ENCODE measurements at regions not wholly inside any gene's neighbourhood (a gene's known extent, or its start where the extent isn't known, plus 50 kb on each side); places are given as distances from the start of the nearest gene placed in this dataset.

DNA sequence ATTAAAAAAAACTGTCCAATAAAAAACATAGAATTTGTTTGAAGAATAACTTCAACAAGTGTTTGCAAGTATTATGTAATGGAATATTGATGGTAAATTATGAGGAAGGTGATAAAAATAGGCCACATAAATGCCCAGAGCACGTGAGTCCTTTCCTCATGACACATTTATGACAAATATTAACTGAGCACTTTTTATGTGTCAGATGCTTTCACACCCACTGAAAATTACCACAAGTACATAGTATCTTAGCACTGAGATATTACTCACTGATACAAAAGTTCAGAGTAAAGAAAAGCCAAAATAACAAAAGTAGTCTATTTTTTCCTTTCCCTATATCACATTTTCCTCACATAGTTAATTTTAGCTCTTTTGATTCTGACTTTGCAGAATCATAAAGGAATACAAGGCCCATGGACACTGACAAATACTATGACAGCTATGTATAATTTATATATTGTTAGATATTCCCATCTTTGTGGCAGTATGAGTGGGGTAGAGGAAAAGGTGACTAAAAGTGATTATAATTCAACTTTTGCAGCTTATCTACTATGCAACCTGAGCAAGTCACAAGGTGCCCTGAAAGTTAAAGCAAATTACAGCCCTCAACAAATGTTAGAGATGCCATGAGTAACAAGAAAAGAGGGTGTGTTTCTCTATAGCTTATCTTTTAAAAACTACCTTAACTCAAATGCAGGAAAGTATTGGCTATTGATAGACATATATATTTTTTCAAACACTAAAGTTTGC, 80.7 kb downstream of the RBMY1D start:
- DNase-seq (ENCODE audit: low spot score) (no peak), ATAC-seq (ENCODE audit: low read depth) (no peak)
- Histone ChIP-seq H3K27me3 (ENCODE audit: insufficient read depth, poor library complexity, severe bottlenecking) (peaks cover 2% of the 10 kb centered on the region), H3K36me3 (ENCODE audit: low read depth) (no peaks in the 10 kb centered on the region), H3K9me3 (ENCODE audit: severe bottlenecking) (no peaks in the 10 kb centered on the region), H3K27ac (ENCODE audit: poor library complexity, severe bottlenecking) (no peak overlapping the region), H3K4me1 (ENCODE audit: insufficient read depth, poor library complexity, severe bottlenecking) (no peaks in the 10 kb centered on the region), H3K4me3 (ENCODE audit: severe bottlenecking) (no peak overlapping the region)
- TF ChIP-seq, protein P1, sequence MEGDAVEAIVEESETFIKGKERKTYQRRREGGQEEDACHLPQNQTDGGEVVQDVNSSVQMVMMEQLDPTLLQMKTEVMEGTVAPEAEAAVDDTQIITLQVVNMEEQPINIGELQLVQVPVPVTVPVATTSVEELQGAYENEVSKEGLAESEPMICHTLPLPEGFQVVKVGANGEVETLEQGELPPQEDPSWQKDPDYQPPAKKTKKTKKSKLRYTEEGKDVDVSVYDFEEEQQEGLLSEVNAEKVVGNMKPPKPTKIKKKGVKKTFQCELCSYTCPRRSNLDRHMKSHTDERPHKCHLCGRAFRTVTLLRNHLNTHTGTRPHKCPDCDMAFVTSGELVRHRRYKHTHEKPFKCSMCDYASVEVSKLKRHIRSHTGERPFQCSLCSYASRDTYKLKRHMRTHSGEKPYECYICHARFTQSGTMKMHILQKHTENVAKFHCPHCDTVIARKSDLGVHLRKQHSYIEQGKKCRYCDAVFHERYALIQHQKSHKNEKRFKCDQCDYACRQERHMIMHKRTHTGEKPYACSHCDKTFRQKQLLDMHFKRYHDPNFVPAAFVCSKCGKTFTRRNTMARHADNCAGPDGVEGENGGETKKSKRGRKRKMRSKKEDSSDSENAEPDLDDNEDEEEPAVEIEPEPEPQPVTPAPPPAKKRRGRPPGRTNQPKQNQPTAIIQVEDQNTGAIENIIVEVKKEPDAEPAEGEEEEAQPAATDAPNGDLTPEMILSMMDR (IDR thresholded peaks at IDR 0.05; ENCODE audit: poor library complexity, severe bottlenecking) = no peak

DNA sequence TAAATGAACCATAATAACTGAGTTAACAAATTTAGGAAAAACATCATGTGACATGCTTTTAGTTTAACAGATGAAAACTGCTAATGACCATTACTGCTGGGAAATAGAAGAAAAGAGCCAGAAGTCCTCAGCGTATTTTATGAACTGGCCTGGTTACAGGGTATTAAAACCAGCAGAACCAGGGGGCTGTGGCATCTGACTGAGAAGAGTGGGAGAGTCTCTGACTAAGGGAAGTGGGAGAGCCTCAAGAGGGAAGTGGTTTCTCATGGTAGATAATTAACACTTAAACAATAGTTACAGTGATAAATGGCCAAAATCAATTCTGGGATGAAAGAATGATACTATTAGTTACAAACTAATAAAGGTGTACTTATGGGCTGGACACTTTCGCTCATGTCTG, 79.8 kb downstream of the RBMY1D start:
- TF ChIP-seq, protein P1 (IDR thresholded peaks at IDR 0.05; ENCODE audit: poor library complexity, severe bottlenecking) = no peak
- H3K36me3 ChIP-seq (ENCODE audit: low read depth) = no peaks in the 10 kb centered on the region
- no peak for ATAC-seq (ENCODE audit: low read depth)

GRCh38 chrY:21821881-21822280, 72.4 kb downstream of the RBMY1D start:
- H3K9me3 ChIP-seq (ENCODE audit: severe bottlenecking) = no peaks in the 10 kb centered on the region
- TF ChIP-seq, protein P1 (IDR thresholded peaks at IDR 0.05; ENCODE audit: poor library complexity, severe bottlenecking) = no peak
- H3K27ac ChIP-seq (ENCODE audit: poor library complexity, severe bottlenecking) = no peak overlapping the region
- no peaks in the 10 kb centered on the region for H3K4me1 ChIP-seq (ENCODE audit: insufficient read depth, poor library complexity, severe bottlenecking)
- H3K4me3 ChIP-seq (ENCODE audit: severe bottlenecking) = no peak overlapping the region
- H3K36me3 ChIP-seq (ENCODE audit: low read depth) = no peaks in the 10 kb centered on the region
- no peak for DNase-seq (ENCODE audit: low spot score)
- no peak for ATAC-seq (ENCODE audit: low read depth)
- no peaks in the 10 kb centered on the region for H3K27me3 ChIP-seq (ENCODE audit: insufficient read depth, poor library complexity, severe bottlenecking)

More for the DNA sequence above, 79.8 kb downstream of the RBMY1D start:
- DNase-seq (ENCODE audit: low spot score) = no peak
- no peak overlapping the region for H3K27ac ChIP-seq (ENCODE audit: poor library complexity, severe bottlenecking)
- H3K4me3 ChIP-seq (ENCODE audit: severe bottlenecking) = no peak overlapping the region
- H3K4me1 ChIP-seq (ENCODE audit: insufficient read depth, poor library complexity, severe bottlenecking) = no peaks in the 10 kb centered on the region
- H3K27me3 ChIP-seq (ENCODE audit: insufficient read depth, poor library complexity, severe bottlenecking) = peaks cover 2% of the 10 kb centered on the region
- H3K9me3 ChIP-seq (ENCODE audit: severe bottlenecking) = no peaks in the 10 kb centered on the region

DNA sequence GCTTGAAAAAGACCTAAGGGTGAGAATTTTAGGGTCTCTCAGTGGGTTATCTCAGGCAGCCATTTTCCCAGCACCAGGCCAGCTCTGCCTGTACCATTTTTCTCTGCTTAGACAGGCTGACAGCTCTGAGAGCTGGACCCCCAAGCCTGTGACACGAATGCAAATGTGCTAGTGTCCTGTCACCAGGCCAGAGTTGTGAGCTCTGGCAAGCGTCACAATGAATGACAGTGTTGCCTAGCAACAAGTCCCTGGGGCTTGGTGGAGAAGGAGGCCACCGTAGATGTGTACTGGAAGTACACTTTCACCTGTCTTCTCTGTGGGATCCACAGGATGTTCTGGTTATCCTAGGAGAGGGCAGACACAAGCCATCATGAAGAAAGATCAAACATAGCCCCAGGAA, 66.7 kb downstream of the RBMY1D start:
- TF ChIP-seq, protein P1 (IDR thresholded peaks at IDR 0.05; ENCODE audit: poor library complexity, severe bottlenecking) = no peak
- H3K4me1 ChIP-seq (ENCODE audit: insufficient read depth, poor library complexity, severe bottlenecking) = no peaks in the 10 kb centered on the region
- no peak for DNase-seq (ENCODE audit: low spot score)
- no peak for ATAC-seq (ENCODE audit: low read depth)
- no peaks in the 10 kb centered on the region for H3K27me3 ChIP-seq (ENCODE audit: insufficient read depth, poor library complexity, severe bottlenecking)
- H3K36me3 ChIP-seq (ENCODE audit: low read depth) = no peaks in the 10 kb centered on the region
- H3K9me3 ChIP-seq (ENCODE audit: severe bottlenecking) = no peaks in the 10 kb centered on the region
- no peak overlapping the region for H3K27ac ChIP-seq (ENCODE audit: poor library complexity, severe bottlenecking)
- H3K4me3 ChIP-seq (ENCODE audit: severe bottlenecking) = no peak overlapping the region
